Liver (tissue), 3 donors: ENCODE measurements at regions not wholly inside any gene's neighbourhood (a gene's known extent, or its start where the extent isn't known, plus 50 kb on each side); places are given as distances from the start of the nearest gene placed in this dataset.

ENCODE experiments used
- EGR1 ChIP-seq, 2 donors: IDR thresholded peaks; 2 replicates each; pipeline ENCODE4 v1.6.1; 2016 to 2018; ENCODE audit warnings: antibody characterized with exemption in 2 of 2, low read depth in 2 of 2
- FOXA1 ChIP-seq: IDR thresholded peaks from 2 replicates; pipeline ENCODE4 v1.6.1; 2016; ENCODE audit warnings: antibody characterized with exemption
- GABPA ChIP-seq, 2 donors: IDR thresholded peaks in 1 of 2; conservative IDR thresholded peaks in 1 of 2; 2 replicates each; pipeline ENCODE4 v1.6.1; 2016; ENCODE audit warnings: antibody characterized with exemption in 2 of 2, mild to moderate bottlenecking in 1 of 2, moderate library complexity in 1 of 2
- HNF4A ChIP-seq, 2 donors: conservative IDR thresholded peaks; 2 replicates each; pipeline ENCODE4 v1.6.1; 2016; ENCODE audit warnings: antibody characterized with exemption in 2 of 2, mild to moderate bottlenecking in 2 of 2
- RXRA ChIP-seq, 2 donors: IDR thresholded peaks; 2 replicates each; pipeline ENCODE4 v1.6.1; 2017 to 2018; ENCODE audit warnings: antibody characterized with exemption in 2 of 2, mild to moderate bottlenecking in 1 of 2
- TF ChIP-seq, protein P1 (sequence below): fragments of 150-350 bp; IDR thresholded peaks from 2 replicates; pipeline ENCODE4 v1.5.1; 2017; ENCODE audit warnings: improper control_type of control experiment, low read depth, low read length; ENCODE audit not compliant: missing input control
- TF ChIP-seq, protein P2 (sequence below): IDR thresholded peaks from 2 replicates; pipeline ENCODE4 v1.6.1; 2016; ENCODE audit warnings: antibody characterized with exemption
- TF ChIP-seq, protein P3 (sequence below): IDR thresholded peaks from 2 replicates; pipeline ENCODE4 v1.6.1; 2016; ENCODE audit warnings: antibody characterized with exemption
- TF ChIP-seq, protein P4 (sequence below): IDR thresholded peaks from 2 replicates; pipeline ENCODE4 v1.6.1; 2016; ENCODE audit warnings: antibody characterized with exemption, mild to moderate bottlenecking
- donor health status: healthy.
- donor health status: healthy.

DNA sequence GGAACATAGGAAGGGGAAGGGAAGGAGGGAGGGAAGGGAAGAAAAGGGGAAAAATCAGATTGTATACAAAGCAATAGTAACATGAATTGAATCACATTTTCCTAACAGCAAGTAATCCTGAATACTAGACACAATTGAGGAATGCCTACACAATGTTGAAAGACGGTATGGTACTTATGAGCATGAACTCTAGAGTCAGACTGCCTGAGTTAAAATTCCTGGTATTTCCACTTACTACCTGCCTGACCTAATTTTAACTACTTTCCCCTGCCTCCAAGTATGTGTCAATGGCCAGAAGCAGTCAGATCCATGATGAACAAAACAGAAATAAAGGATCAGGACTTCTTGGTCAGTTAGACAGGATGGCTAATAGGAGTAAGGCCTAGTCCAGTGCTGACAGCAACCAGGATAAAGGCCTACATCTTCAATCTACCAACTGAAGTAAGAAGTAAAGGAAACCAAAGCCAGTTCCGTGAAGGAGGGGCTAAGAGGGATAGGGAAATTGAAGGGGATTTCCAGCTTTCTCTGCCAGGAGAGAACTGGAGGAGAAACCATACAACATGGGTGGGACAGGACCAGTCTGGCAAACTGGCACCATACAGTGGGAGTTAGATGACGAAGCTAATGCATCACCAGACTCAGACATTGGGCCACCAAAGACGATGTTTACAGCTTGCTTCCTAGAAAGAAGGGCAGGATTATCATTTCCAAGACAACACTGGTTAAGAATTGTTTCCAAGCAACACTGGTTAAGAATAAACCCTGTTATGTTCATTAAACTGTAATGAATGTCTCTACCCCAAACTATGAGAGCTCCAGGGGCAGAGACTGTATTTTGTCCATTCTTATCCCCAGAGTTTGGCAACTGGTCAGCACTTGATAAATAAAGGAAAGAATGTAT is 151.6 kb upstream of the UBE2E2 start:
- TF ChIP-seq, protein P1, sequence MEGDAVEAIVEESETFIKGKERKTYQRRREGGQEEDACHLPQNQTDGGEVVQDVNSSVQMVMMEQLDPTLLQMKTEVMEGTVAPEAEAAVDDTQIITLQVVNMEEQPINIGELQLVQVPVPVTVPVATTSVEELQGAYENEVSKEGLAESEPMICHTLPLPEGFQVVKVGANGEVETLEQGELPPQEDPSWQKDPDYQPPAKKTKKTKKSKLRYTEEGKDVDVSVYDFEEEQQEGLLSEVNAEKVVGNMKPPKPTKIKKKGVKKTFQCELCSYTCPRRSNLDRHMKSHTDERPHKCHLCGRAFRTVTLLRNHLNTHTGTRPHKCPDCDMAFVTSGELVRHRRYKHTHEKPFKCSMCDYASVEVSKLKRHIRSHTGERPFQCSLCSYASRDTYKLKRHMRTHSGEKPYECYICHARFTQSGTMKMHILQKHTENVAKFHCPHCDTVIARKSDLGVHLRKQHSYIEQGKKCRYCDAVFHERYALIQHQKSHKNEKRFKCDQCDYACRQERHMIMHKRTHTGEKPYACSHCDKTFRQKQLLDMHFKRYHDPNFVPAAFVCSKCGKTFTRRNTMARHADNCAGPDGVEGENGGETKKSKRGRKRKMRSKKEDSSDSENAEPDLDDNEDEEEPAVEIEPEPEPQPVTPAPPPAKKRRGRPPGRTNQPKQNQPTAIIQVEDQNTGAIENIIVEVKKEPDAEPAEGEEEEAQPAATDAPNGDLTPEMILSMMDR = no peak
- TF ChIP-seq GABPA (IDR thresholded peaks at IDR 0.05 in 1 of 2, conservative IDR thresholded peaks at IDR 0.05 in 1 of 2) (no peak), HNF4A (conservative IDR thresholded peaks at IDR 0.05) (no peak), RXRA (IDR thresholded peaks at IDR 0.05) (no peak), EGR1 (IDR thresholded peaks at IDR 0.05; ENCODE audit: low read depth in 2 of 2) (no peak), FOXA1 (no peak)
- TF ChIP-seq, protein P2, sequence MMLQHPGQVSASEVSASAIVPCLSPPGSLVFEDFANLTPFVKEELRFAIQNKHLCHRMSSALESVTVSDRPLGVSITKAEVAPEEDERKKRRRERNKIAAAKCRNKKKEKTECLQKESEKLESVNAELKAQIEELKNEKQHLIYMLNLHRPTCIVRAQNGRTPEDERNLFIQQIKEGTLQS = no peak
- TF ChIP-seq, protein P3, sequence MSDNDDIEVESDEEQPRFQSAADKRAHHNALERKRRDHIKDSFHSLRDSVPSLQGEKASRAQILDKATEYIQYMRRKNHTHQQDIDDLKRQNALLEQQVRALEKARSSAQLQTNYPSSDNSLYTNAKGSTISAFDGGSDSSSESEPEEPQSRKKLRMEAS = no peak
- TF ChIP-seq, protein P4, sequence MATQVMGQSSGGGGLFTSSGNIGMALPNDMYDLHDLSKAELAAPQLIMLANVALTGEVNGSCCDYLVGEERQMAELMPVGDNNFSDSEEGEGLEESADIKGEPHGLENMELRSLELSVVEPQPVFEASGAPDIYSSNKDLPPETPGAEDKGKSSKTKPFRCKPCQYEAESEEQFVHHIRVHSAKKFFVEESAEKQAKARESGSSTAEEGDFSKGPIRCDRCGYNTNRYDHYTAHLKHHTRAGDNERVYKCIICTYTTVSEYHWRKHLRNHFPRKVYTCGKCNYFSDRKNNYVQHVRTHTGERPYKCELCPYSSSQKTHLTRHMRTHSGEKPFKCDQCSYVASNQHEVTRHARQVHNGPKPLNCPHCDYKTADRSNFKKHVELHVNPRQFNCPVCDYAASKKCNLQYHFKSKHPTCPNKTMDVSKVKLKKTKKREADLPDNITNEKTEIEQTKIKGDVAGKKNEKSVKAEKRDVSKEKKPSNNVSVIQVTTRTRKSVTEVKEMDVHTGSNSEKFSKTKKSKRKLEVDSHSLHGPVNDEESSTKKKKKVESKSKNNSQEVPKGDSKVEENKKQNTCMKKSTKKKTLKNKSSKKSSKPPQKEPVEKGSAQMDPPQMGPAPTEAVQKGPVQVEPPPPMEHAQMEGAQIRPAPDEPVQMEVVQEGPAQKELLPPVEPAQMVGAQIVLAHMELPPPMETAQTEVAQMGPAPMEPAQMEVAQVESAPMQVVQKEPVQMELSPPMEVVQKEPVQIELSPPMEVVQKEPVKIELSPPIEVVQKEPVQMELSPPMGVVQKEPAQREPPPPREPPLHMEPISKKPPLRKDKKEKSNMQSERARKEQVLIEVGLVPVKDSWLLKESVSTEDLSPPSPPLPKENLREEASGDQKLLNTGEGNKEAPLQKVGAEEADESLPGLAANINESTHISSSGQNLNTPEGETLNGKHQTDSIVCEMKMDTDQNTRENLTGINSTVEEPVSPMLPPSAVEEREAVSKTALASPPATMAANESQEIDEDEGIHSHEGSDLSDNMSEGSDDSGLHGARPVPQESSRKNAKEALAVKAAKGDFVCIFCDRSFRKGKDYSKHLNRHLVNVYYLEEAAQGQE = no peak
